GM12878 (cell line): ENCODE measurements at regions not wholly inside any gene's neighbourhood (a gene's known extent, or its start where the extent isn't known, plus 50 kb on each side); places are given as distances from the start of the nearest gene placed in this dataset.

Experiments
- ATAC-seq: fragments of 200-7000 bp; cut with Tn5 transposase; 3 replicates; pipeline ENCODE4 v1.9.1; 2020; ENCODE audit warnings: mild to moderate bottlenecking, moderate library complexity
- BruUV-seq: library from RNA; stranded (reverse); fragments of 400-500 nt; replicated peaks from 2 replicates; lab custom pipeline; 2021; lab: Mats Ljungman, UMichigan
- CTCF ChIA-PET: fragments of 300-600 bp; sonication (Branson Sonifier 250); formaldehyde crosslinking; extraction: SDS; loops from one replicate; lab custom pipeline; 2021; ENCODE audit warnings: inconsistent platforms; lab: Yijun Ruan, JAX
- POLR2A ChIA-PET: fragments of 350-600 bp; formaldehyde crosslinking; extraction: SDS; loops from one replicate; lab custom pipeline; 2021; ENCODE audit warnings: inconsistent platforms; lab: Charles Lee
- RAD21 ChIA-PET: fragments of 300-600 bp; sonication (Branson Sonifier 250); formaldehyde crosslinking; loops from one replicate; lab custom pipeline; 2023; ENCODE audit warnings: antibody characterized with exemption; ENCODE audit not compliant: unreplicated experiment; lab: Charles Lee
- SMC1A ChIA-PET: fragments of 300-600 bp; sonication (Branson Sonifier 250); formaldehyde crosslinking; loops from one replicate; lab custom pipeline; 2023; ENCODE audit not compliant: unreplicated experiment, uncharacterized antibody; lab: Charles Lee
- DNase-seq: peaks from one replicate; pipeline ENCODE4 v3.0.0-alpha.2; 2011; ENCODE audit warnings: low read depth, low spot score
- FAIRE-seq: peaks from 3 replicates; lab custom pipeline; 2011; peaks lifted over from hg19 to GRCh38; lab: Jason Lieb, UNC
- H2AFZ ChIP-seq: 2 replicates; pipeline ENCODE4 v1.6.0; 2011; ENCODE audit warnings: low read depth, low read length, control low read depth; ENCODE audit not compliant: control insufficient read depth
- H3K27ac ChIP-seq: 2 replicates; pipeline ENCODE4 v1.5.1; 2011; ENCODE audit warnings: control low read depth; ENCODE audit not compliant: control insufficient read depth, insufficient read depth
- H3K27me3 ChIP-seq, 2 experiments: replicated peaks in 1 of 2; 2 replicates each; pipeline versions ENCODE4 v1.6.0 to v1.6.1; 2011; ENCODE audit warnings: low read length in 1 of 2; ENCODE audit not compliant: control insufficient read depth in 2 of 2, insufficient read depth in 2 of 2
- H3K36me3 ChIP-seq, 2 experiments: 2 replicates each; pipeline ENCODE4 v1.5.1; 2011; ENCODE audit warnings: low read length in 1 of 2; ENCODE audit not compliant: control insufficient read depth in 2 of 2, insufficient read depth in 2 of 2
- H3K4me1 ChIP-seq: 2 replicates; pipeline ENCODE4 v1.6.1; 2011; ENCODE audit warnings: mild to moderate bottlenecking, low read length, moderate library complexity, mixed read lengths; ENCODE audit not compliant: control insufficient read depth, insufficient read depth
- H3K4me2 ChIP-seq: 2 replicates; pipeline ENCODE4 v1.6.0; 2011; ENCODE audit warnings: control low read depth; ENCODE audit not compliant: control insufficient read depth, insufficient read depth
- H3K4me3 ChIP-seq: fragments of 200-600 bp; sonication (generic); 2 replicates; pipeline ENCODE4 v1.5.1; 2016
- H3K79me2 ChIP-seq: 2 replicates; pipeline ENCODE4 v1.6.0; 2011; ENCODE audit warnings: low read length; ENCODE audit not compliant: control insufficient read depth, insufficient read depth
- H3K9ac ChIP-seq: 2 replicates; pipeline ENCODE4 v1.8.0; 2011; ENCODE audit warnings: low read length, control low read depth, mixed read lengths; ENCODE audit not compliant: control insufficient read depth, insufficient read depth
- H3K9me3 ChIP-seq: replicated peaks from 3 replicates; pipeline ENCODE4 v1.5.1; 2011; ENCODE audit warnings: mild to moderate bottlenecking, low read length; ENCODE audit not compliant: control insufficient read depth, insufficient read depth
- H4K20me1 ChIP-seq: 2 replicates; pipeline ENCODE4 v1.6.0; 2011; ENCODE audit not compliant: control insufficient read depth, insufficient read depth
- BACH1 ChIP-seq: fragments of 450-650 bp; IDR thresholded peaks from 2 replicates; pipeline ENCODE4 v1.6.1; 2017; ENCODE audit warnings: mild to moderate bottlenecking, borderline replicate concordance
- CREB1 ChIP-seq: IDR thresholded peaks from 2 replicates; pipeline ENCODE4 v1.6.1; 2012; ENCODE audit warnings: low read depth, mild to moderate bottlenecking, inconsistent platforms
- EED ChIP-seq: sonication (generic); IDR thresholded peaks from 2 replicates; pipeline ENCODE4 v1.6.1; 2016; ENCODE audit warnings: antibody characterized with exemption, low read depth
- EGR1 ChIP-seq, 2 experiments: IDR thresholded peaks; 1 replicate in 1 of 2; 2 replicates in 1 of 2; pipeline ENCODE4 v1.6.1; 2011 to 2012; ENCODE audit warnings: low read depth in 2 of 2, low read length in 2 of 2, borderline replicate concordance in 1 of 2, mild to moderate bottlenecking in 1 of 2, moderate library complexity in 1 of 2
- IKZF2 ChIP-seq, 2 experiments: fragments of 450-650 bp; IDR thresholded peaks; 2 replicates each; pipeline ENCODE4 v1.6.1; 2017; ENCODE audit warnings: mild to moderate bottlenecking in 2 of 2, moderate library complexity in 2 of 2
- KDM1A ChIP-seq: fragments of 200-600 bp; sonication (generic); IDR thresholded peaks from 2 replicates; pipeline ENCODE4 v1.6.1; 2016; ENCODE audit warnings: borderline replicate concordance
- NRF1 ChIP-seq: conservative IDR thresholded peaks from 2 replicates; pipeline ENCODE4 v1.6.1; 2011; ENCODE audit warnings: mild to moderate bottlenecking, low read depth, low read length, improper control_type of control experiment
- RBBP5 ChIP-seq: fragments of 200-600 bp; sonication (generic); conservative IDR thresholded peaks from 2 replicates; pipeline ENCODE4 v1.6.1; 2016
- SIX5 ChIP-seq: IDR thresholded peaks from 2 replicates; pipeline ENCODE4 v1.6.1; 2011; ENCODE audit warnings: mild to moderate bottlenecking, low read depth, low read length, moderate library complexity; ENCODE audit not compliant: severe bottlenecking
- SMAD5 ChIP-seq: IDR thresholded peaks from 2 replicates; pipeline ENCODE4 v1.6.1; 2016; ENCODE audit warnings: antibody characterized with exemption, low read depth
- SPI1 ChIP-seq: IDR thresholded peaks from 2 replicates; pipeline ENCODE4 v1.6.1; 2011; ENCODE audit warnings: low read depth, mild to moderate bottlenecking, low read length, moderate library complexity, borderline replicate concordance; ENCODE audit not compliant: insufficient read depth
- YBX1 ChIP-seq: fragments of 450-650 bp; IDR thresholded peaks from 2 replicates; pipeline ENCODE4 v1.6.1; 2016; ENCODE audit warnings: antibody characterized with exemption
- in situ Hi-C: fragments of 300-500 bp; cut with MboI; formaldehyde crosslinking; loops from 9 replicates; pipeline ENCODE4 v1.14.3; 2018; ENCODE audit warnings: mixed read lengths
- intact Hi-C: fragments of 100-400 bp; cut with micrococcal nuclease; formaldehyde crosslinking; loops from one replicate; pipeline ENCODE4 v1.14.2; 2022; ENCODE audit not compliant: unreplicated experiment
- TF ChIP-seq, protein P1 (sequence below): fragments of 150-350 bp; IDR thresholded peaks from 2 replicates; pipeline ENCODE4 v1.6.1; 2014; ENCODE audit warnings: mild to moderate bottlenecking, low read depth, low read length
- TF ChIP-seq, protein P2 (sequence below): fragments of 450-650 bp; formaldehyde crosslinking; IDR thresholded peaks from 2 replicates; pipeline ENCODE4 v1.4.0; 2022; ENCODE audit warnings: mild to moderate bottlenecking, moderate library complexity
- TF ChIP-seq, protein P3 (sequence below): IDR thresholded peaks from 2 replicates; pipeline ENCODE4 v1.6.1; 2012; ENCODE audit warnings: improper control_type of control experiment, low read depth, low read length; ENCODE audit not compliant: insufficient replicate concordance

DNA sequence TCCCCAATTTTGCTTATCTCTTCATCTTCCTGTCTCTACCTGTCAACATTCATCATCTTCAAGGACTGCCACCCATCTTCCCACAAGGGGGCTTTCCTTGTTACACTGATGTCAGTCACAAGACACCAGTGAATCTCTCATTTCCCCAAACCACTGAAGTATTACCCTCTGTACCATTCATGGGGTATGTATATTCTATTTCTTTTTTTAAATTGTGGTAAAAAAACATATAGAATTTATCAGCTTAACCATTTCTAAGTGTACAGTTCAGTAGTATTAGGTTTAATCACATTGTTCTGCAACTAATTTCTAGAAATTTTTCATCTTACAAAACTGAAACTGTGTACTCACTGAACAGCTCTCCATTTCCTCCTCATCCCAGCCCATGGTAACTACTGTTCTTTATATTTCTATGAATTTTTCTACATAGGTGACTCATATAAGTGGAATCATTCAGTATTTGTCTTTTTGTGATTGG lies 98.6 kb downstream of the LARP7 start:
- POLR2A ChIA-PET: interaction anchor here (0.5 to 0.7 kb wide), 2 partner anchors 49 to 50 kb away, joined by 5 to 6 read pairs; no protein-coding TSS in a partner anchor
- Histone ChIP-seq H3K79me2 (no peaks in the 10 kb centered on the region), H4K20me1 (no peaks in the 10 kb centered on the region), H3K4me1 (peaks cover 27% of the 10 kb centered on the region), H3K4me3 (no peak overlapping the region), H3K4me2 (no peak overlapping the region), H3K9ac (no peak overlapping the region), H3K27ac (peak overlapping the region; percentile 77; the same call in 1 of the 2 replicates), H3K27me3 (no peaks in the 10 kb centered on the region), H2AFZ (no peak overlapping the region; the same call in 1 of the 2 replicates), H3K36me3 (no peaks in the 10 kb centered on the region), H3K9me3 (no peaks in the 10 kb centered on the region)
- DNase-seq (peak; percentile 69), ATAC-seq (peak; percentile 84), FAIRE-seq (peak; percentile 83)
- SMC1A ChIA-PET: interaction anchor here (0.5 to 2.7 kb wide), 8 partner anchors 13 to 650 kb away, joined by 3 to 10 read pairs (median 3); no protein-coding TSS in a partner anchor
- RAD21 ChIA-PET: interaction anchor here (0.6 kb wide), 1 partner anchor 73 kb away, joined by 3 read pairs; no protein-coding TSS in a partner anchor
- no TSS peak for BruUV-seq
- in situ Hi-C loops: no loop called here
- intact Hi-C loops: loop anchor here (2.0 to 5.0 kb wide), 2 partner anchors 27 to 448 kb away; partner anchors contain the start of gene TIFA
- CTCF ChIA-PET: interaction anchor here (0.9 kb wide), 2 partner anchors 27 to 30 kb away, joined by 3 read pairs; no protein-coding TSS in a partner anchor
- TF ChIP-seq KDM1A (no peak), SMAD5 (no peak), EED (peak; percentile 76), EGR1 (IDR thresholded peaks at IDR 0.05; ENCODE audit: borderline replicate concordance in 1 of 2, low read depth in 2 of 2, low read length in 2 of 2) (no peak), RBBP5 (no peak), CREB1 (peak; percentile 41; the same call in 1 of the 2 replicates), SIX5 (no peak), SPI1 (peak; percentile 72; the same call in 1 of the 2 replicates), IKZF2 (IDR thresholded peaks at IDR 0.05) (peak; percentile 93 to 95), NRF1 (no peak), YBX1 (no peak), BACH1 (no peak)
- TF ChIP-seq, protein P1, sequence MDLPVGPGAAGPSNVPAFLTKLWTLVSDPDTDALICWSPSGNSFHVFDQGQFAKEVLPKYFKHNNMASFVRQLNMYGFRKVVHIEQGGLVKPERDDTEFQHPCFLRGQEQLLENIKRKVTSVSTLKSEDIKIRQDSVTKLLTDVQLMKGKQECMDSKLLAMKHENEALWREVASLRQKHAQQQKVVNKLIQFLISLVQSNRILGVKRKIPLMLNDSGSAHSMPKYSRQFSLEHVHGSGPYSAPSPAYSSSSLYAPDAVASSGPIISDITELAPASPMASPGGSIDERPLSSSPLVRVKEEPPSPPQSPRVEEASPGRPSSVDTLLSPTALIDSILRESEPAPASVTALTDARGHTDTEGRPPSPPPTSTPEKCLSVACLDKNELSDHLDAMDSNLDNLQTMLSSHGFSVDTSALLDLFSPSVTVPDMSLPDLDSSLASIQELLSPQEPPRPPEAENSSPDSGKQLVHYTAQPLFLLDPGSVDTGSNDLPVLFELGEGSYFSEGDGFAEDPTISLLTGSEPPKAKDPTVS: no peak
- TF ChIP-seq, protein P2, sequence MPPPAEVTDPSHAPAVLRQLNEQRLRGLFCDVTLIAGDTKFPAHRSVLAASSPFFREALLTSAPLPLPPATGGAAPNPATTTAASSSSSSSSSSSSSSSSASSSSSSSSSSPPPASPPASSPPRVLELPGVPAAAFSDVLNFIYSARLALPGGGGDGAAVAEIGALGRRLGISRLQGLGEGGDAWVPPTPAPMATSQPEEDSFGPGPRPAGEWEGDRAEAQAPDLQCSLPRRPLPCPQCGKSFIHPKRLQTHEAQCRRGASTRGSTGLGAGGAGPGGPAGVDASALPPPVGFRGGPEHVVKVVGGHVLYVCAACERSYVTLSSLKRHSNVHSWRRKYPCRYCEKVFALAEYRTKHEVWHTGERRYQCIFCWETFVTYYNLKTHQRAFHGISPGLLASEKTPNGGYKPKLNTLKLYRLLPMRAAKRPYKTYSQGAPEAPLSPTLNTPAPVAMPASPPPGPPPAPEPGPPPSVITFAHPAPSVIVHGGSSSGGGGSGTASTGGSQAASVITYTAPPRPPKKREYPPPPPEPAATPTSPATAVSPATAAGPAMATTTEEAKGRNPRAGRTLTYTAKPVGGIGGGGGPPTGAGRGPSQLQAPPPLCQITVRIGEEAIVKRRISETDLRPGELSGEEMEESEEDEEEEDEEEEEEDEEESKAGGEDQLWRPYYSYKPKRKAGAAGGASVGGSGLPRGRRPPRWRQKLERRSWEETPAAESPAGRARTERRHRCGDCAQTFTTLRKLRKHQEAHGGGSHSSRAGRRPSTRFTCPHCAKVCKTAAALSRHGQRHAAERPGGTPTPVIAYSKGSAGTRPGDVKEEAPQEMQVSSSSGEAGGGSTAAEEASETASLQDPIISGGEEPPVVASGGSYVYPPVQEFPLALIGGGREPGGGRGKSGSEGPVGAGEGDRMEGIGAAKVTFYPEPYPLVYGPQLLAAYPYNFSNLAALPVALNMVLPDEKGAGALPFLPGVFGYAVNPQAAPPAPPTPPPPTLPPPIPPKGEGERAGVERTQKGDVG (CRISPR knock-in tag): no peak
- TF ChIP-seq, protein P3, sequence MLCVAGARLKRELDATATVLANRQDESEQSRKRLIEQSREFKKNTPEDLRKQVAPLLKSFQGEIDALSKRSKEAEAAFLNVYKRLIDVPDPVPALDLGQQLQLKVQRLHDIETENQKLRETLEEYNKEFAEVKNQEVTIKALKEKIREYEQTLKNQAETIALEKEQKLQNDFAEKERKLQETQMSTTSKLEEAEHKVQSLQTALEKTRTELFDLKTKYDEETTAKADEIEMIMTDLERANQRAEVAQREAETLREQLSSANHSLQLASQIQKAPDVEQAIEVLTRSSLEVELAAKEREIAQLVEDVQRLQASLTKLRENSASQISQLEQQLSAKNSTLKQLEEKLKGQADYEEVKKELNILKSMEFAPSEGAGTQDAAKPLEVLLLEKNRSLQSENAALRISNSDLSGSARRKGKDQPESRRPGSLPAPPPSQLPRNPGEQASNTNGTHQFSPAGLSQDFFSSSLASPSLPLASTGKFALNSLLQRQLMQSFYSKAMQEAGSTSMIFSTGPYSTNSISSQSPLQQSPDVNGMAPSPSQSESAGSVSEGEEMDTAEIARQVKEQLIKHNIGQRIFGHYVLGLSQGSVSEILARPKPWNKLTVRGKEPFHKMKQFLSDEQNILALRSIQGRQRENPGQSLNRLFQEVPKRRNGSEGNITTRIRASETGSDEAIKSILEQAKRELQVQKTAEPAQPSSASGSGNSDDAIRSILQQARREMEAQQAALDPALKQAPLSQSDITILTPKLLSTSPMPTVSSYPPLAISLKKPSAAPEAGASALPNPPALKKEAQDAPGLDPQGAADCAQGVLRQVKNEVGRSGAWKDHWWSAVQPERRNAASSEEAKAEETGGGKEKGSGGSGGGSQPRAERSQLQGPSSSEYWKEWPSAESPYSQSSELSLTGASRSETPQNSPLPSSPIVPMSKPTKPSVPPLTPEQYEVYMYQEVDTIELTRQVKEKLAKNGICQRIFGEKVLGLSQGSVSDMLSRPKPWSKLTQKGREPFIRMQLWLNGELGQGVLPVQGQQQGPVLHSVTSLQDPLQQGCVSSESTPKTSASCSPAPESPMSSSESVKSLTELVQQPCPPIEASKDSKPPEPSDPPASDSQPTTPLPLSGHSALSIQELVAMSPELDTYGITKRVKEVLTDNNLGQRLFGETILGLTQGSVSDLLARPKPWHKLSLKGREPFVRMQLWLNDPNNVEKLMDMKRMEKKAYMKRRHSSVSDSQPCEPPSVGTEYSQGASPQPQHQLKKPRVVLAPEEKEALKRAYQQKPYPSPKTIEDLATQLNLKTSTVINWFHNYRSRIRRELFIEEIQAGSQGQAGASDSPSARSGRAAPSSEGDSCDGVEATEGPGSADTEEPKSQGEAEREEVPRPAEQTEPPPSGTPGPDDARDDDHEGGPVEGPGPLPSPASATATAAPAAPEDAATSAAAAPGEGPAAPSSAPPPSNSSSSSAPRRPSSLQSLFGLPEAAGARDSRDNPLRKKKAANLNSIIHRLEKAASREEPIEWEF: peak; percentile 63
